Fibroblast of villous mesenchyme (primary cell): ENCODE measurements at regions not wholly inside any gene's neighbourhood (a gene's known extent, or its start where the extent isn't known, plus 50 kb on each side); places are given as distances from the start of the nearest gene placed in this dataset.

Experiments
- DNase-seq: peaks from one replicate; pipeline ENCODE4 v3.0.0-alpha.2; 2010; ENCODE audit warnings: low read depth
- H3K4me3 ChIP-seq: 2 replicates; pipeline ENCODE4 v1.5.1; 2011; ENCODE audit warnings: low read depth, mild to moderate bottlenecking, low read length
- TF ChIP-seq, protein P1 (sequence below): IDR thresholded peaks from 2 replicates; pipeline ENCODE4 v1.5.1; 2012; ENCODE audit warnings: low read depth, mild to moderate bottlenecking, low read length; ENCODE audit not compliant: insufficient read depth

DNA sequence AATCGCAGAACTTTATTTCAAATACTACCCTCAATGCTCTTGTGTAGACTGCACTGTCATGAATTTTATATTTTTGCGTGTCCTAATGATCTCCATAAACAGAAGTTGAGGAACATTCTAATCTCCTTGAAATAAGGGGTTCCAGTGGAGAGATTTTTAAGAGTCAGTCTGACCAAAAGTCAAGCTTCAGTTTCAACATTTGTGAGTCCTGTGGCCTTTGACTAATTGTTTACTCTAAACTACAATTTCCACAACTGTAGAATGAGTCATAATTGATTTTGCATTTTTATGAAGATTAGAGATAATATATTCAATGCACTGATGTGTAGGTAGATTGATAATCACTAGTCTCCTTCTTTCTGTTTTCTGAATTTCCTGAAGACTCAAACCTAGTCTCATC, 720.3 kb upstream of the ID2 start:
- DNase-seq, result no peak
- no peak overlapping the region for H3K4me3 ChIP-seq
- TF ChIP-seq, protein P1, sequence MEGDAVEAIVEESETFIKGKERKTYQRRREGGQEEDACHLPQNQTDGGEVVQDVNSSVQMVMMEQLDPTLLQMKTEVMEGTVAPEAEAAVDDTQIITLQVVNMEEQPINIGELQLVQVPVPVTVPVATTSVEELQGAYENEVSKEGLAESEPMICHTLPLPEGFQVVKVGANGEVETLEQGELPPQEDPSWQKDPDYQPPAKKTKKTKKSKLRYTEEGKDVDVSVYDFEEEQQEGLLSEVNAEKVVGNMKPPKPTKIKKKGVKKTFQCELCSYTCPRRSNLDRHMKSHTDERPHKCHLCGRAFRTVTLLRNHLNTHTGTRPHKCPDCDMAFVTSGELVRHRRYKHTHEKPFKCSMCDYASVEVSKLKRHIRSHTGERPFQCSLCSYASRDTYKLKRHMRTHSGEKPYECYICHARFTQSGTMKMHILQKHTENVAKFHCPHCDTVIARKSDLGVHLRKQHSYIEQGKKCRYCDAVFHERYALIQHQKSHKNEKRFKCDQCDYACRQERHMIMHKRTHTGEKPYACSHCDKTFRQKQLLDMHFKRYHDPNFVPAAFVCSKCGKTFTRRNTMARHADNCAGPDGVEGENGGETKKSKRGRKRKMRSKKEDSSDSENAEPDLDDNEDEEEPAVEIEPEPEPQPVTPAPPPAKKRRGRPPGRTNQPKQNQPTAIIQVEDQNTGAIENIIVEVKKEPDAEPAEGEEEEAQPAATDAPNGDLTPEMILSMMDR, result no peak

DNA sequence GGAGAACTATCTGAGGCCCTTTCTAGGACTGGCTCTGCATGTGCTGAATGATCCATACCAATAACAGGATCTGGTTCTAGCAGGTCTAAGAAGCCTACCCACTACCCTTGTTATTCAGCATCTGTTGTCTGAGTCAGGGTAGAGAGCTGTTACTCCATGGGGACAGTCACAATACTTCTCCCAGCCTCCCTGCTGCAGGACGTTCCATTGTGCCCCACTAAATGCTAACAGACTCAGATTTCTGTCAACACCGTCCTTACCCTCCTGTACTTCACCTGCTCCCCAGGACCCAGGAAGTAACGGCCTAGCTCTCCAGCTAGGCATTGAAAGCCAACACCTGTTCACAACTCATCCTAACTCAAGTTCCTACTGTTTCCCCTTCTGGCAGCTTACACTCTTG, 719.7 kb upstream of the ID2 start:
- no peak overlapping the region for H3K4me3 ChIP-seq
- DNase-seq, result no peak
- TF ChIP-seq, protein P1, result no peak

- no peak for DNase-seq
- TF ChIP-seq, protein P1, result no peak
- H3K4me3 ChIP-seq, result no peak overlapping the region
Measured at GRCh38 chr2:7963787-7964186, 718.1 kb upstream of the ID2 start.

DNA sequence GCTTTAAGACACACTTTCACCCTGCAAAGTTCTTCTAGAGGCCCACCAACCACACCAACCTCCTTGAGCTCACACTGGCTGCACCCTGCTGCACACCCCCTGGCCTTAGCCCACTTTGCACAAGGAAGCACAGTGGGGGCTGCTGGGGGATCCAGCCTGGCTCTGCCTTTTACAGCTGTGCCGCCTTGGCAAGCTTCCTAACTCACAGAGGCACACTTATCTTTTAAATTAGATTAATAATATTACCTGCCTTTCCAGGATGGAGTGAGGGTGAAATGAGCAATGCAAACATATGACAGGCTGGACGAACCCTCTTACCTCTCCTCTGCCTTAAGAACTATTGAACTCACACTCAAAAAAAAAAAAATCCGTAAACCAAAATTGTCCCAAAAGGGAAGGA, 715.8 kb upstream of the ID2 start:
- TF ChIP-seq, protein P1, result no peak
- no peak overlapping the region for H3K4me3 ChIP-seq
- DNase-seq, result no peak

GRCh38 chr2:7967707-7968405, 714.0 kb upstream of the ID2 start:
- no peak overlapping the region for H3K4me3 ChIP-seq
- TF ChIP-seq, protein P1, result no peak
- no peak for DNase-seq

DNA sequence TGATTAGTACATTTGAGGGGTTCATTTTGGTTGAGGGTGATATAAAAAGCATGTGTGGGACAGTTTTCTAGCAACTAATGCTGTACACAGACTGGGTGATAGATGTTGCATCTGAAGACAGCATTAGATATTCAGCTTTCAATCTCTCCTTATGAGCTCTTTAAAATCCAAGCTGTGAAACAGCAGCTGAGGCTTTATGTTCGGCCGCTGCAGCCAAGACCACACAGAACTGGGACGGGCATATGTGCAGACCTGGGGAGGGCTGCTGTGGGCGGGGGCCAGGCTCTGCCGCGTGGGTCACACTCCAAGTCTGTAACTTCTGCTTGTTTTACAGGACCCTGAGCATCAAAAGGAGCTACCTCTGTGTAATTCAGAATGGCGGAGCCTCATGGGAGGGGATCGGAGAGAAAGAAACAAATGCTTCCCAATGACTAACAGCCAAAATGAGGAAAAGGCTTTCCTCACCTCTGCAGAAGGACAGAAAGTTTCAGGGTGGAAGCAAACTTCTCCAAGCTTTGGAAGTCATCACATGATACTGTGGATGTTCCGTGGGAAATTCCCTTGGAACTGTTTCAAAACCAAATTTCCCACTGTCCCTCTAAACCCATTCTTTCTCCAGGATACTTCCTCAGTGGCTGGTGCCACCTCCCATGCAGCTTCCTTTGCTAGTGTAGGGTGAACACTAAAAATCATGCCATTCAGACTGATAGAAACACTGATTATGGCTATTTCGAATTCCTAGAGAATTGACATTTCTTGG, 711.9 kb upstream of the ID2 start:
- TF ChIP-seq, protein P1, result no peak
- no peak overlapping the region for H3K4me3 ChIP-seq
- DNase-seq, result no peak

GRCh38 chr2:7971248-7971647, 710.6 kb upstream of the ID2 start:
- H3K4me3 ChIP-seq, result no peak overlapping the region
- TF ChIP-seq, protein P1, result no peak
- DNase-seq, result no peak
